ENCODE measurements at regions not wholly inside any gene's neighbourhood (a gene's known extent, or its start where the extent isn't known, plus 50 kb on each side); places are given as distances from the start of the nearest gene placed in this dataset.

- DNase-seq, result no peak
These were observed 173.7 kb upstream of the PRPS1L1 start for GRCh38 chr7:18201350-18201749.

- no peak for DNase-seq
These were observed 174.8 kb upstream of the PRPS1L1 start for GRCh38 chr7:18202315-18203045.

GRCh38 chr7:18206331-18206730 lies 178.7 kb upstream of the PRPS1L1 start:
- no peak for DNase-seq

GRCh38 chr7:18208921-18209320 lies 181.3 kb upstream of the PRPS1L1 start:
- DNase-seq, result no peak

- DNase-seq, result peak; percentile 13 to 70
These were observed 182.7 kb upstream of the PRPS1L1 start for GRCh38 chr7:18210377-18210776.

- DNase-seq, result no peak
These were observed 183.1 kb upstream of the PRPS1L1 start for GRCh38 chr7:18210788-18211187.

GRCh38 chr7:18212308-18212707 lies 184.7 kb upstream of the PRPS1L1 start:
- no peak for DNase-seq

GRCh38 chr7:18212758-18213157 lies 185.1 kb upstream of the PRPS1L1 start:
- no peak for DNase-seq

- DNase-seq, result no peak
These were observed 186.0 kb upstream of the PRPS1L1 start for GRCh38 chr7:18213652-18214051.

GRCh38 chr7:18216270-18216669 lies 188.6 kb upstream of the PRPS1L1 start:
- DNase-seq, result no peak

- DNase-seq, result peak; percentile 76 to 89
These were observed 194.0 kb upstream of the PRPS1L1 start for GRCh38 chr7:18221377-18222293.

- peak in 1 of 2 donors; percentile 48 for DNase-seq
These were observed 195.0 kb upstream of the PRPS1L1 start for GRCh38 chr7:18222636-18223035.

GRCh38 chr7:18224138-18224537 lies 196.5 kb upstream of the PRPS1L1 start:
- DNase-seq, result no peak

- peak; percentile 58 to 81 for DNase-seq
These were observed 197.4 kb upstream of the PRPS1L1 start for GRCh38 chr7:18225067-18225466.

- peak in 1 of 2 donors; percentile 13 for DNase-seq
These were observed 199.0 kb upstream of the PRPS1L1 start for GRCh38 chr7:18226598-18226997.

- no peak for DNase-seq
These were observed 201.0 kb upstream of the PRPS1L1 start for GRCh38 chr7:18228686-18229085.

GRCh38 chr7:18230271-18230670 lies 202.6 kb upstream of the PRPS1L1 start:
- no peak for DNase-seq

- DNase-seq, result no peak
These were observed 204.2 kb upstream of the PRPS1L1 start for GRCh38 chr7:18231854-18232253.

GRCh38 chr7:18234519-18234918 lies 206.9 kb upstream of the PRPS1L1 start:
- no peak for DNase-seq

- no peak for DNase-seq
These were observed 208.2 kb upstream of the PRPS1L1 start for GRCh38 chr7:18235819-18236218.

GRCh38 chr7:18239212-18239611 lies 211.6 kb upstream of the PRPS1L1 start:
- DNase-seq, result no peak

GRCh38 chr7:18241543-18242231 lies 214.0 kb upstream of the PRPS1L1 start:
- DNase-seq, result no peak

GRCh38 chr7:18243731-18244130 lies 216.1 kb upstream of the PRPS1L1 start:
- DNase-seq, result no peak

All from inflammatory macrophage (primary cell).